NCI-H526 treated with DMSO at 0.1 percent for 48 hours (cell line): ENCODE measurements at regions not wholly inside any gene's neighbourhood (a gene's known extent, or its start where the extent isn't known, plus 50 kb on each side); places are given as distances from the start of the nearest gene placed in this dataset.
"Not testable (repeated sequence)": the region's sequence is repeated elsewhere in the genome, so short reads cannot be mapped to it uniquely, and the experiment has no call there.

ENCODE experiments used
- DNase-seq: peaks from one replicate; lab custom pipeline; 2025; lab: John Stamatoyannopoulos, UW

GRCh38 chr14:104399432-104400155 is 180.0 kb upstream of the C14orf180 start:
- no peak for DNase-seq

GRCh38 chr14:104400355-104400754 is 179.2 kb upstream of the C14orf180 start:
- DNase-seq, result no peak

- DNase-seq, result no peak
Observed at GRCh38 chr14:104401785-104402184, 177.8 kb upstream of the C14orf180 start.

GRCh38 chr14:104402303-104402702 is 177.3 kb upstream of the C14orf180 start:
- not testable (repeated sequence) for DNase-seq

GRCh38 chr14:104403421-104404220 is 175.9 kb upstream of the C14orf180 start:
- DNase-seq, result no peak

- no peak for DNase-seq
Observed at GRCh38 chr14:104404922-104405321, 174.6 kb upstream of the C14orf180 start.

GRCh38 chr14:104405360-104406226 is 174.0 kb upstream of the C14orf180 start:
- no peak for DNase-seq

- no peak for DNase-seq
Observed at GRCh38 chr14:104406831-104407230, 172.7 kb upstream of the C14orf180 start.

- DNase-seq, result no peak
Observed at GRCh38 chr14:104416383-104416782, 163.2 kb upstream of the C14orf180 start.

- DNase-seq, result no peak
Observed at GRCh38 chr14:104419865-104420505, 159.6 kb upstream of the C14orf180 start.

GRCh38 chr14:104420523-104420922 is 159.0 kb upstream of the C14orf180 start:
- DNase-seq, result not testable (repeated sequence)

GRCh38 chr14:104420990-104421389 is 158.6 kb upstream of the C14orf180 start:
- DNase-seq, result no peak

- DNase-seq, result no peak
Observed at GRCh38 chr14:104421401-104421821, 158.2 kb upstream of the C14orf180 start.

GRCh38 chr14:104421892-104422828 is 157.4 kb upstream of the C14orf180 start:
- DNase-seq, result no peak

GRCh38 chr14:104422837-104423681 is 156.5 kb upstream of the C14orf180 start:
- DNase-seq, result no peak

- DNase-seq, result no peak
Observed at GRCh38 chr14:104423701-104424405, 155.7 kb upstream of the C14orf180 start.

GRCh38 chr14:104424406-104425072 is 155.0 kb upstream of the C14orf180 start:
- no peak for DNase-seq

- DNase-seq, result no peak
Observed at GRCh38 chr14:104425171-104425681, 154.3 kb upstream of the C14orf180 start.
